ENCODE measurements at regions not wholly inside any gene's neighbourhood (a gene's known extent, or its start where the extent isn't known, plus 50 kb on each side); places are given as distances from the start of the nearest gene placed in this dataset.
"Not testable (repeated sequence)": the region's sequence is repeated elsewhere in the genome, so short reads cannot be mapped to it uniquely, and the experiment has no call there.

DNA sequence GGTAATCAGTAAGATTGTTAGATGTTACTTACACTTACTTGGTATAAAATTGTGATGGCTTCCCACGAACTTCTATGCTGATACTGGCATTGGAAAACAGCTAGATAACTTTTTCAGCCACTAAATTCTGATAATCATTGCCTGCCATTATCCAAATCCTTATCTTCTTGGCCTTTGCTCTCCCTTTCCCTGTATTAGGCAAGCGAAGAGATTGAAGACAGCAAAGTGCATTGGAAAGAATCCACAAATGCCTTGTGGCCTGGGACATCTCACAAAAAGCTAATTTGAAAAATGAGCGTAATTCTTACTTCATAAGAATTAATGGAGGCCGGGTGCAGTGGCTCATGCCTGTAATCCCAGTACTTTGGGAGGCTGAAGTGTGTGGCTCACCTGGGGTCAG lies 79.5 kb upstream of the MARCKS start:
- Histone ChIP-seq H3K27me3 (ENCODE audit: low read depth) (no peaks in the 10 kb centered on the region), H3K9me3 (replicated peaks) (no peaks in the 10 kb centered on the region), H3K36me3 (no peaks in the 10 kb centered on the region), H3K27ac (replicated peaks) (no peak overlapping the region), H3K4me1 (no peaks in the 10 kb centered on the region), H3K4me3 (no peak overlapping the region)
- DNase-seq = no peak
- intact Hi-C loops (cut with micrococcal nuclease) = no loop called here
- TF ChIP-seq, protein P1, sequence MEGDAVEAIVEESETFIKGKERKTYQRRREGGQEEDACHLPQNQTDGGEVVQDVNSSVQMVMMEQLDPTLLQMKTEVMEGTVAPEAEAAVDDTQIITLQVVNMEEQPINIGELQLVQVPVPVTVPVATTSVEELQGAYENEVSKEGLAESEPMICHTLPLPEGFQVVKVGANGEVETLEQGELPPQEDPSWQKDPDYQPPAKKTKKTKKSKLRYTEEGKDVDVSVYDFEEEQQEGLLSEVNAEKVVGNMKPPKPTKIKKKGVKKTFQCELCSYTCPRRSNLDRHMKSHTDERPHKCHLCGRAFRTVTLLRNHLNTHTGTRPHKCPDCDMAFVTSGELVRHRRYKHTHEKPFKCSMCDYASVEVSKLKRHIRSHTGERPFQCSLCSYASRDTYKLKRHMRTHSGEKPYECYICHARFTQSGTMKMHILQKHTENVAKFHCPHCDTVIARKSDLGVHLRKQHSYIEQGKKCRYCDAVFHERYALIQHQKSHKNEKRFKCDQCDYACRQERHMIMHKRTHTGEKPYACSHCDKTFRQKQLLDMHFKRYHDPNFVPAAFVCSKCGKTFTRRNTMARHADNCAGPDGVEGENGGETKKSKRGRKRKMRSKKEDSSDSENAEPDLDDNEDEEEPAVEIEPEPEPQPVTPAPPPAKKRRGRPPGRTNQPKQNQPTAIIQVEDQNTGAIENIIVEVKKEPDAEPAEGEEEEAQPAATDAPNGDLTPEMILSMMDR (IDR thresholded peaks at IDR 0.05; ENCODE audit: borderline replicate concordance) = no peak

DNA sequence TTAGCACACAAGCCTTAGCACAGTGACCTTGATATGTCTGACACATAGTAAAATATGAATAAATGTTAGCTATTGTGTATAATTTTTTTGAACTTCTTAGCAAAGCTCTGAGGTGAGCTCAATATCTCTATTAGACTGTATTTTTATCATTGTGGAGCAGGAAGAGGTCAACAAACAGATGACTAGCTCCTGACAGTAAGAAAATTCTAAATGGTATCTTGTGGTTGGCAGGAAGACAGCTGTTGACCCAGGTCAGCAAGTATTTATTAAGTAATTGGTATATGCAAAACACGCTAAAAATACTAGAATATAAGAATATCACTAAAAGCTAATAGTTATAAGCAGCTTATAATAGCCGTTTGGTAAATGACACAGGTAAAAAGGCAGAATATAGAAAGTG lies 77.5 kb upstream of the MARCKS start:
- H3K4me3 ChIP-seq = no peak overlapping the region

GRCh38 chr6:113782636-113783035 lies 74.5 kb upstream of the MARCKS start:
- Histone ChIP-seq H3K4me1 (no peaks in the 10 kb centered on the region), H3K9me3 (replicated peaks) (no peaks in the 10 kb centered on the region), H3K4me3 (no peak overlapping the region), H3K36me3 (no peaks in the 10 kb centered on the region), H3K27me3 (ENCODE audit: low read depth) (no peaks in the 10 kb centered on the region), H3K27ac (replicated peaks) (no peak overlapping the region)
- no peak for DNase-seq
- intact Hi-C loops (cut with micrococcal nuclease) = no loop called here
- TF ChIP-seq, protein P1 (IDR thresholded peaks at IDR 0.05; ENCODE audit: borderline replicate concordance) = no peak

More for the DNA sequence above, 77.5 kb upstream of the MARCKS start:
- H3K27ac ChIP-seq (replicated peaks) = no peak overlapping the region
- no peaks in the 10 kb centered on the region for H3K27me3 ChIP-seq (ENCODE audit: low read depth)
- intact Hi-C loops (cut with micrococcal nuclease) = no loop called here
- no peaks in the 10 kb centered on the region for H3K4me1 ChIP-seq
- TF ChIP-seq, protein P1 (IDR thresholded peaks at IDR 0.05; ENCODE audit: borderline replicate concordance) = no peak
- H3K36me3 ChIP-seq = no peaks in the 10 kb centered on the region
- no peaks in the 10 kb centered on the region for H3K9me3 ChIP-seq (replicated peaks)
- DNase-seq = no peak

DNA sequence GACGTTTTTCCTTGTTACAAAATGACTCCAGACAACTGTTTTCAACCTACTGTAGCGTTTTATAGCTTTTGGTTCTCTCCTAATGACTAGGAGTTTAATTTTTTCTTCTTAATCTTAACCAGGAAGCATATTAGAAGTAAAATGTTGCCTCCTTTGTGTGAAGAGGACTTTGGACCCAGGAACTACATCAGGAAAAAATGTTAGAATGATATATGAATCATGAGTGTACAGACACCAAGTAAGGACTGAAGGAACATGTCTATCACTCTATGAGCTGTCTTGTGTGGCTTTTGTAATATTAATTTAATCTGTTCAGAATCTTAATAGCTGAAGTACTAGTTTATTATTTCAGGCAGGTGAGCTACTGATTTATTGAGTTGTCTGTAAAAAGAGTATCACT lies 71.0 kb upstream of the MARCKS start:
- DNase-seq = no peak
- H3K4me3 ChIP-seq = no peak overlapping the region
- no peaks in the 10 kb centered on the region for H3K9me3 ChIP-seq (replicated peaks)
- no peak overlapping the region for H3K27ac ChIP-seq (replicated peaks)
- no peaks in the 10 kb centered on the region for H3K4me1 ChIP-seq
- TF ChIP-seq, protein P1 (IDR thresholded peaks at IDR 0.05; ENCODE audit: borderline replicate concordance) = no peak
- intact Hi-C loops (cut with micrococcal nuclease) = no loop called here
- no peaks in the 10 kb centered on the region for H3K27me3 ChIP-seq (ENCODE audit: low read depth)
- H3K36me3 ChIP-seq = no peaks in the 10 kb centered on the region

GRCh38 chr6:113788586-113788985 lies 68.6 kb upstream of the MARCKS start:
- H3K4me1 ChIP-seq = no peaks in the 10 kb centered on the region
- H3K36me3 ChIP-seq = no peaks in the 10 kb centered on the region
- TF ChIP-seq, protein P1 (IDR thresholded peaks at IDR 0.05; ENCODE audit: borderline replicate concordance) = no peak
- DNase-seq = no peak
- H3K9me3 ChIP-seq (replicated peaks) = no peaks in the 10 kb centered on the region
- H3K4me3 ChIP-seq = no peak overlapping the region
- intact Hi-C loops (cut with micrococcal nuclease) = no loop called here
- H3K27me3 ChIP-seq (ENCODE audit: low read depth) = no peaks in the 10 kb centered on the region
- no peak overlapping the region for H3K27ac ChIP-seq (replicated peaks)

DNA sequence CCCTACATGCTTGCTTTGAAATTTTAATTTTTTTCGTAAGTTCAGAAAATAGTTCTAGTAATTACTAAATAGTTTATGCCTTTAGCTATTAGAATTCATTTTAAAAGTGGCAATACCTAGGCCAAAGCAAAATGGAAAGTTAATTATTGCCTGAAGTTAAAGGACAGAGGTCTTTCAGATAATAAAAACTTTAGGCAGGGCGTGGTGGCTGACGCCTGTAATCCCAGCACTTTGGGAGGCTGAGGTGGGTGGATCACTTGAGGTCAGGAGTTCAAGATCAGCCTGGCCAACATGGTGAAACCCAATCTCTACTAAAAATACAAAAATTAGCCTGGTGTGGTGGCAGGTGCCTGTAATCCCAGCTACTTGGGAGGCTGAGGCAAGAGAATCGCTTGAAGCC lies 65.9 kb upstream of the MARCKS start:
- H3K27me3 ChIP-seq (ENCODE audit: low read depth); intact Hi-C loops (cut with micrococcal nuclease): not testable (repeated sequence)

GRCh38 chr6:113795371-113795770 lies 61.8 kb upstream of the MARCKS start:
- H3K27me3 ChIP-seq (ENCODE audit: low read depth); H3K27ac ChIP-seq (replicated peaks); DNase-seq; H3K4me3 ChIP-seq; H3K4me1 ChIP-seq; H3K36me3 ChIP-seq; H3K9me3 ChIP-seq (replicated peaks); intact Hi-C loops (cut with micrococcal nuclease): not testable (repeated sequence)

More for the DNA sequence above, 65.9 kb upstream of the MARCKS start:
- not testable (repeated sequence) for DNase-seq; H3K4me1 ChIP-seq; H3K9me3 ChIP-seq (replicated peaks); H3K36me3 ChIP-seq; H3K27ac ChIP-seq (replicated peaks); H3K4me3 ChIP-seq

Data from left ventricle myocardium inferior (tissue), 1 donor.